Lower leg skin (tissue), 3 donors: ENCODE measurements at regions not wholly inside any gene's neighbourhood (a gene's known extent, or its start where the extent isn't known, plus 50 kb on each side); places are given as distances from the start of the nearest gene placed in this dataset.

ENCODE experiments used
- CTCF ChIP-seq, 3 donors: fragments of 450-650 bp; IDR thresholded peaks; one replicate each; pipeline ENCODE4 v1.5.1; 2016; ENCODE audit warnings: antibody characterized with exemption in 3 of 3, mild to moderate bottlenecking in 3 of 3, moderate library complexity in 2 of 3
- POLR2A ChIP-seq, 2 donors: fragments of 450-650 bp; IDR thresholded peaks; one replicate each; pipeline ENCODE4 v1.6.1; 2016 to 2017; ENCODE audit warnings: antibody characterized with exemption in 2 of 2, mild to moderate bottlenecking in 1 of 2, moderate library complexity in 1 of 2

- no peak for TF ChIP-seq CTCF (IDR thresholded peaks at IDR 0.05)
- no peak for TF ChIP-seq POLR2A (IDR thresholded peaks at IDR 0.05)
Measured at GRCh38 chr19:29365836-29366417, 153.0 kb upstream of the UQCRFS1 start.
